Putamen (tissue), 1 donor: ENCODE measurements at regions not wholly inside any gene's neighbourhood (a gene's known extent, or its start where the extent isn't known, plus 50 kb on each side); places are given as distances from the start of the nearest gene placed in this dataset.

ENCODE experiments used
- DNase-seq: peaks from one replicate; pipeline ENCODE4 v3.0.0-alpha.2; 2016; ENCODE audit warnings: low spot score

DNA sequence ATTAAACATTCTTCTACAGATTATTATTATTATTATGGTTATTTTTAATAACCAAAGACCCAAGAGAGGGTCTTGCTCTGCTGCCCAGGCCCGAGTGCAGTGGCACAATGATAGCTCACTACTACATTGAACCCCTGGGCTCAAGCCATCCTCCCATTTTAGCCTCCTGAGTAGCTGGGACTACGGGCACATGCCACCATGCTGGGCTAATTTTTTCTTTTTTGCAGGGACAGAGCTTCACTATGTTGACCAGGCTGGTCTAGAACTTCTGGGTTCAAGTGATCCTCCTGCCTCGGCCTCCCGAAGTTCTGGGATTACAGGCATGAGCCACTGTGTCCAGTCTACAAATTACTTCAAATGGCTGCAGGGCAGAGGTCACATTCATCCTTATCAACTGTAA, 179.8 kb downstream of the KCNRG start:
- DNase-seq, result no peak

DNA sequence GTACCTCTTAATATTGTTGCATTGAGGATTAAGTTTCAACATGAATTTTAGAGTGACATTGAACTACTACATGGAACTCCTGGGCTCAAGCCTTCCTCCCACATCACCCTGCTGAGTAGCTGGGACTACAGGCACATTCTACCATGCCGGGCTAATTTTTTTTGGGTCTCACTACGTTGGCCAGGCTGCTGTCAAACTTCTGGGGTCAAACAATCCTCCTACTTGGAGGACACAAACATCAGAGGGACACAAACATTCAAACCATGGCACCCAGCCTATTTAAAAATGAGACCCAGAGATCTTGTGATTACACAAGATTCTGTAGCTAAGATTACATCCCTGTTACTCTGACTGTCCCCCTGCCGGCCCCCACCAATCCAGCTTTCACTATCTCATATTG, 180.9 kb downstream of the KCNRG start:
- DNase-seq, result no peak

DNA sequence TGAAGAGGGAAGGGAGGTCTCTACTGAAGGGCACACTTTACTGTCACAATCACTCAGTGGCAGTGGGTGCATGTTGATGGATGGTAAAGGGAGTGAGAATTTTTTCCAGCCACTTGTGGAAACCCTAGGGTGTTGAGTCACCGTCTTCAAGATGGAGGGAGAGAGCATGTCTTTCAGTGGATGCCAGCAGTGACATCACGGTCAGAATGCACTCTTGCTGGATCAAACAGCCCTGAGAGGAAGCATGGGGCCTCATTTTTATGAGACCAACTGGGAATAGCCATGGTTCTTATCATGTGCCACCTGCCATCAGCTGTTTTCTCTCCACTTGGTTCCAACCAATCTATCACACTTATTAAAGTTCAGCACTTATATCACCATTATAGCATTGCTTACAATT, 182.5 kb downstream of the KCNRG start:
- no peak for DNase-seq

DNA sequence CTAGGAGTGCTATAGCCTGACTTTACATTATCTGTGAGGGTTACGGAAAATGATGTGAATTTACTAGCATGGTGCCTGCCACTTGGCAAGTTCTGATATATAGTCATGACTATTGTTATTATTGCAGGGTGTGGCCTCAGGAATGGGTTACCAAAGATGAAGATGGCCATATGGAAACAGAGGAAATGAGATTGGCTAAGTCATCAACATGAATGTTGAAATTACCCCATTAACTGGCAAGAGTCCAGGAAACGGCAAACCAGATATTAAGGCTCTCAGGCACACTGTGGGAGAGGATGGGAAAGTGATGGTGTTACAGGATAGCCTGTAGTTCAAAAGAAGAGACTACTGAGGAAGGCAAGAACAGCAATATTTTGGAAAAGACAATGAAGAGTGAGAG, 183.3 kb downstream of the KCNRG start:
- DNase-seq, result no peak

DNA sequence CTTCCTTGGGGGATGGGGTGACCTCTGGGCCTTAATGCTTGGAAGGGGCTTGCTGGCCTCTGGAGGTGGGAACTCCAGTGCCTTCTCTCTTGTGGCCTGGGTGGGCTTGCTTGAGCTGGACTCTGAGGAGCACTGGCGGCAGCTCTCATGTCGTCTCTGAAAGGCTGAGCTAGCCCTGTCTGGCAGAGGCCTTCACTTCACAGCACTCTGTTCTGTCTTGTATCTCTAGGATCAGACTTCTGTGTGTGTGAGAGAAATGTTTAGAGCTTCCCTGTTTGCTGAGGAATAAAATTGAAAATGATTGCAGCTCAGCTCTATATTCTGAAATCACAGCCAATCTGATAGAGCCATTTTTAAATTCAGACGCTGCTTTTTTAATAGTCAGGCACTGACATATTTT, 185.3 kb downstream of the KCNRG start:
- DNase-seq, result no peak

DNA sequence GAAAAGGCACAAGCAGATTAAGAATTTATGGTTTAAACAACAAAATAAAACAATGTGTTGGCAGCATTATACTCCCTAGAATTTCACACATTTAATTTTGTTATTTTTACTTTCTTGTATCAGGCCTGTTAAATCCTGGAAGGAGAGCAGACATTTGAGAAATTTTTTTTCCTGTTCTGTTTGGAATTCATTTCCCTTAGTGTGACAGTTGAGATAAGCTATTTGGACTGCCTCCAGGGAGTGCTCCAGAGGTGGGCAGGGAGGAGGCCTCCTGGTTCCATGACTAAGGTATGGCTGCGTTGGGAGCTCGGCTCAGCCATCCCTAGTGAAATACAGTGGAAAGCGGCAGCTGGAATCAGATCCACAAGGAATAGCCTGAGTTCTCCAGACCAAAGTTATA, 185.7 kb downstream of the KCNRG start:
- no peak for DNase-seq

DNA sequence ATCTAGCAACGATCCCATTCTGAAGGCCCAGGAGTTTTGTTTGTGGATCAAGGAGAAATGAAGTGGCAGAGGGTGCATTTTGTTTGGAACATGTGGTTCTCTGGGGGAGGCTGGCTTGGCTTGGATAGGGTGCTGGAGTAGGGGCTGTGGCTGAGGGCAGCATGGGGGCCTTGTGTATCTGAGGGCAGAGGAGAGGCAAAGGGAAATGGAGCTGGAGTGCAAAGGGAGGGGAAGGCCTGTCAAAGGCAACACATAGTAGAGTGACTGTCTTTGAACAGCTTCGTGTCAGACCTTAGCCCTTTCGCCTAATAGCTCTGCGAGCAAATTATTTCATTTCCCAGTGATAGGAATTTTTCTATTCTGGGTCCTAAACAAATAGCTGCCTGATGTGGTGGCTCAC, 187.2 kb downstream of the KCNRG start:
- no peak for DNase-seq

DNA sequence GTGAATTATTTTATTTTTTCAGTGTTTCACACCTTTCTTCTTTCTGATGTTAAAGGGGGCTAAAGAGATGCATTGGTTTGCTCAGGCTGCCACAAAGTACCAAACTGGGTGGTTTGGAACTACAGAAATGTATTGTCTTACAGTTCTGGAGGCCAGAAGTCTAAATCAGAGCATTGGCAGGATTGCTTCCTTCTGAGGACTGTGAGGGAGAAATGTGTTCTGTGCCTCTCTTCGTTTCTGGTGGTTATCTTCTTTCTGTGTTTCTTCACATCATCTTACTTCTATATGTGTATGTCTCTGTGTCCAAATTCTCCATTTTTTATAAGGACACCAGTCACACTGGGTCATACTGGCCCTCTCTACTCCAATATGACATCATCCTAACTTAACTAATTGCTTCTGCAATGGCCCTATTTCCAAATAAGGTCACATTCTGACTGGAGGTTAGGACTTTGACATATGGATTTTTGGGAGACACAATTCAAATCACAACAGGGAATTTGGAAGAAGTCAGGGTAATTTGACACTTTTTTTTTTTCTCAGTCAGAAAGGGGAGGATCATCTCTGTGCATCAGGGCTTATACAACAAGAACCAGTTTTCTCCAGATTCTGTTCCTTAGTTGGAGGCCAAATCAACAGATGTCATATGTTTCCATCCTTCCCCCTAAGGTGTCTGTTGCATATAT, 188.2 kb downstream of the KCNRG start:
- no peak for DNase-seq

DNA sequence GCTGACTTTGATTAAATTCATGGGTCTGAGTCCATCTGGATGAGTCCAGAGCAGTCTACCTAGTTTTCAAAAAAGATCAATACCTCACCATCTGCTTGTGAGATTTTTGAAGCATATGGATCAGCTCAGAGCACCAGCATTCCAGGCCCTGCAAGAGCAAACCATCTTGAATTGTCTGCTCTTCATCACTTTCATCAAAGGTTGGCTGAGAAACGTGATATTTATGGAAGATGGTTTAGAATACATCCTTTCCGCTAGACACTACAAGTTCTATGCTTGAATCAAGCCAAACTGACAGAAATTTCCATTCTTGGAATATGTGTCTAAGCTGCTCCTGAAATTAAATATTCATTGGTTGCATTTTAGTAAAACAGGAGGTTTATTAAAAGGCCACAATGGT, 190.3 kb downstream of the KCNRG start:
- DNase-seq, result no peak

DNA sequence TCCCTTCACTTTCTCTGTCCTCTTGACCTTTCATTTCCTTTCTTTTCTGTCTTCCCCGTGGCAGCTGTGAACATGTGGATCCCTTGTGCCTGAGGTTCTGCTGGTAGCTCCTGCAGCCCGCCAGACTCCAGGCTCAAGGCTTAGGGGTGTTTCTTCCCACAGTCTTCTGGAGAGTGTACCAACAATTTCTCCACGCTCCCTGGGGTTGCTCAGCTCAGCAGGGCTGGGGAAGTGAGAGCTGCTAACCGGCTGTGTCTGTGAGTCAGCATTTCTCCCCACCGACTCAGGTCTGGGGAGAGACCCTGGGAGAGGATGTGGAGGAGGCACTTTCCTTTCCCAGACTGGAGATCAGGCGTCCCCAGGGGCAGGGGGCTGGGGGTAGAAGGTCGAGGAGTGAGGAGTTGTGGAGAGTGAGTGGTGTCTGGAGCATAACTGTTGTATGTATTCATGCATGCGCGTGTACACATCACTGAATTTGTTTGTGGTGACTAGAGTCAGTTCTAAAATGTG, 193.6 kb downstream of the KCNRG start:
- DNase-seq, result no peak

DNA sequence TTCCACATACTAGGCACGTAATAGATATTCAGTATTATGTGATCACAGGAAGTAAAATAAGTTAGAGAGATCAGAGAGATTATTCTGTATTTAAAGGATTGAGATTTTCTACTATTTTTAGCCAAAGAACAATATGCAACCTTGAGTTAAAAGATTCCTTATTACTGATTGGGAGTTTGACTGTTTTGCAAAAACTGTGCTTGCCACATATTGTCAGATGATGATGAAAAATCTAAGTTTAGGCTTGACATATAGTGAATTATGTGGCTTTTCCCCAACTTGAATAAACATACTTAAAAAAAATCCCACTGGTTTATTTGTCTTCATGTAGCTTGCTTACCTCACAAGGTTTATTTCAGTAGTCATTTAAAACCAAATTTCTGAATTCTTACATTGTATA, 194.4 kb downstream of the KCNRG start:
- no peak for DNase-seq

DNA sequence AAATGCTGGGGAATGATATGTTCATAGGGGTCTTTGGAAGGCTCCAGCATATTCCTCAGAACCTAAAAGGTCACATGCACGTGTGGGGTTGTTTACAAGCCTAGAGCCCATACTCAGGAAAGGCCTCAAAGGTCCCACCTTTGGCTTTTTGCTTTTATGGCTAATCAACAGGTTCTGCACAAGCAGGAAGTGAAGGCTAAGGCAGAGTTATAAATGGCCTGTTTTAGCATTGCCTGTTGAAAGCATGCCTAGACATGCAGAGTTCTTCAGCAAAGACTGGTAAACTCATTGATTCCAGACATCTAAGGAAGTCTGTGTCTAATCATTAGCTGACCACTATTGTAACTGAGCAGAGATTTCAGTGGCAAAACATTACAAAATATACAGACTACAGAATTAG, 198.3 kb downstream of the KCNRG start:
- DNase-seq, result no peak

DNA sequence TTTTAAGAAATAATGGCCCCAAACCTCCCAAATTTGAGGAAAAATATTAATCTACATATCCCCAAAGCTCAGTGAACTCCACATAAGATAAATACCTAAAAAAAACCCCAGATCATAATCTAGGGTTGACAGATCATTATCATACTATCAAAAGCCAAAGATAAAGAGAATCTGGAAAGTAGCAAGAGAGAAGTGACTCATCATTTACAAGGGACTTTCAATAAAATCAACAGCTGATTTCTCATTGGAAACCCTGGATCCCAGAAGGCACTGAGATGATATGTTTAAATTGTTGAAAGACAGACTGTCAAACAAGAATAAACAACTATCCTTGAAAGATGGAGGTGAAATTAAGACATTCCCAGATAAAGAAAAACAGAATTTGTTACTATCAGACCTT, 199.3 kb downstream of the KCNRG start:
- DNase-seq, result no peak

DNA sequence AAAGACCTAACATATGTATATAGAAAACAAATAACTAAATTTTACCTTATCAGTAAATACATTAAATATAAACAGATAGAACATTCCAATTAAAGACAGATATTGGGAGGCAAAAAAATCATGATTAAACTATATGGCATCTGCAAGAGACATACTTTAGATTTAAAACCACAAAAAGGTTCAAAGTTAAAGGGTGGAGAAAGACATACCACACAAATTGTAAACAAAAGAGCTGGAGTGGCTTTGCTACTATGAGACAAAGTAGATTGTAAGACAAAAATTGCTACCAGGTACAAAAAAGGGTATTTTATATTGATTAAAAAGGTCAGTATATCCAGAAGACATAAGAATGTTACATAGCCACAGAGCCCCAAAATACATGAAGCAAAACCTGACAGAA, 200.2 kb downstream of the KCNRG start:
- DNase-seq, result no peak

DNA sequence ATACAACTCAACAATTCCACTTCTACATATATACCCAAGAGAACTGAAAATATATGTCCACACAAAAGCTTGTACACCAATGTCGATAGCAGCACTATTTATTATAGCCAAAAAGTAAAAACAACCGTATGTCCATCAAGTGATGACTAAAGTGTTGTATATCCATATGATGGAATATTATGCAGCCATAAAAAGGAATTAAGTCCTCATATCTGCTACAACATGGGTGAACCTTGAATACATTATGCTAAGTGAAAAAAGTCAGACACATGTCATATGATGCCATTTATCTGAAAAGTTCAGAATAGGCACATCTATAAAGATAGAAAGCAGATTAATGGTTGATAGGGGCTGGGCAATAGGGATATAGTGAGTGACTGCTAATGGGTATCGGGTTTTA, 204.5 kb downstream of the KCNRG start:
- no peak for DNase-seq

DNA sequence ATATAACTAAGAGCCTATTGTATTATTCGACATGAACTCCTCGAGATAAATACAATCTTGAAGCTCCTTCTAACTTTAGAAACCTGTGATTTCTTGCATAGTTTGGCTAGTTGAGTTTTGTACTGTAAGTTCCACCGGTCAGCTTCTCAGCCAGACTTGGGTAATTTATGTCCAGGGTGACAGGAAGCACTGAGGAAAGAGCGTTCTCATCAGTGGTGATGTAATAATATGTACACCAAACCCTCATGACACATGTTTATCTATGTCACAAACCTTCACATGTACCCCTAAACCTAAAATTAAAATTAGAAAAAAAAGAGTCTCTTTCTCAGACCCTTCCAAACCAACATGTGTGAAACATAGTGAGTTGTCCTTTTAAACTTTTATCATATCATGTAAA, 205.7 kb downstream of the KCNRG start:
- DNase-seq, result no peak

DNA sequence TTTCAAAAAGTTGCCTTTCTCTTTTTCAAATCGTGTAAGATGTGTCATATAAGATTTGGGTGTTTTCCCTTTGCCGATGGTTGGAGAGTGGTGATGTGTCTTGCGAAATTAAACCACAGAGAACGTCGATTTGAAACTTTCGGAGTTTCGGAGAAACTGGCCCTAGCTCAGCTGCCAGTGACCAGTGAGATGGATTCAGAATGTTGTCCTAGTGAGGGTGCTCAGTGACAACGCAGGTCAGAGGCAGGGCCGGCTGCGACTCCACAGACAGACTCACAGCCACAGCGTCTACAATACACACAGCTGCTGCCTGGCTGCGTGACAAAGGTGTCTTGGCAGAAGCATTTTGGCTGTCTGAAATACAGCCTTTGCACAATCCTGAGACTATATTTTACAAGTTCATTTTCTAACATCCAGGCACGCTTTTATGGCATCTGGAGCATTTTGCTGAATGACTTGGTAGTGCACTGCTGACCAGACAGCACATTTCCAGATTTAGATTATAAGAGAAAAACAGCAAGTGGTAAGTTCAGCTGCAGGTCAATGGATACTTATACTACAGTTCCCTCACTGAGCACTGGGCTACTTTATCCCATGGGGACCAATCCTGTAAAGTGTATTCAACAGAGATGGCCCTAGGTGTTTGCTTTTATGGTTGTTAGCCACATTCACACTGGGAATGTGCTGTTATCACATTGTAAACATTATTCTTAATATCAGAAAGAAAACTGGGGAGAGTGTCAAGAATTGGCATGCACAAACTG, 207.5 kb downstream of the KCNRG start:
- DNase-seq, result no peak

DNA sequence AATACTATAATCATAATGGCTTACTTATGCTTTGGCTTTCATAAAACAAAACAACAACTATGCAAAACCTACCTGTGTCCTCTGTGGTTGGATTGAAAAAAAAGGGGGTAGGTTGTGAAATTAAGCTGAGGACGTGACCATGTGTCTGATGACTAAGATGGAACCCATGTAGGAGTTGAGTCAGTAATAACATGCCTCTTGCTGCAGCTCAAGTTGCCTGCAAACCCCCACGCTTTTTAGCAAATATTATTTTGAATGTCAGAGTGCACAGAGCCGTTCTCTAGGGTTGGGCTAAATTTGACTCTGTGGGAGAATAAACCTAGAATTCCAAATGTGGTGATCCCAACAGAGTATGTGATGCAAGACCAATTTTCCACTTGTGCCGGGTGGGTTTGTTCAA, 209.3 kb downstream of the KCNRG start:
- DNase-seq, result peak; percentile 64

DNA sequence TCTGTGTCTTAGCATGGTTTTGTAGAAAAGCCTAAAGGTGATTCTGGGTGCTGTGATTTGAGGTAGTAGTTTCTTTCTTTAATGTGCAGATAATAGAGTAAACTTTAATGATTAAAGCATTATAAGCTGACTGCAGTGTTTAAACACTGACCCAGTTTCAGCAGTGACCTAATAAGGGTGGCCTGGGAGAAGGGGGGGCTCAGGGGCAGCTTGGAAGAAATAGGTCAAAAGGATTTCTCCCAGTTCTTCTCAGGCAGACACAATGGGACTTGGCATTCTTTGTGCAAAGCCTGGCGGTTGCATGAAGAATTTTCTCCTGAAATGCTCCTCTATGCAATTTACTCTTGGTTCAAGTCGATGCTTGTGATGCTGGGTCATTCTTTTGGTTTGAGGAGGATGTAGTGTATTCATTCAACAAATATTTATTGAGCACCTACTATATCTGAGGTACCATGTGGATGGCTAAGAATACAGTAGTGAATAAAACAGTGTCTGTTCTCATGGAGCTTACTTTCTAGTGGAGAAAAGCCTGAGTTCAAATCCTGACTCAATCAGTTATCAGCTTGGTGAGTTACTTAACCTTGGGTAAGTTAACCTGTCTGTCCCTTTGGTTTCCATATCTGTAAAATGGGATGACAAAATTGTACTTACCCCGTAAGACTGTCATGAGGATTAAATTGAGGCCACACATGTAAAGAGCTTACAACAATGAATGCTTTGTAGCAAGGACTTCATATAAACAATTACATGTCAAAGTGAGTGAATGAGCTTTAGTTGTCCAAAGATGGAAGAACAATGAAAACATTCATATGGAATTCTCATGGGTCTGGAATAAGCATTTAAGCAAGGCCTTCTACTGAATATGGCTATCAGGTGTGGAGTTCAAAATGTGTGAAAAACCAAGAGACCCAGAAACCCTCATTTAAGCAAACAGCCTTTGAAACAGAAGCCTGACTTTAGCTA, 210.2 kb downstream of the KCNRG start:
- DNase-seq, result no peak

DNA sequence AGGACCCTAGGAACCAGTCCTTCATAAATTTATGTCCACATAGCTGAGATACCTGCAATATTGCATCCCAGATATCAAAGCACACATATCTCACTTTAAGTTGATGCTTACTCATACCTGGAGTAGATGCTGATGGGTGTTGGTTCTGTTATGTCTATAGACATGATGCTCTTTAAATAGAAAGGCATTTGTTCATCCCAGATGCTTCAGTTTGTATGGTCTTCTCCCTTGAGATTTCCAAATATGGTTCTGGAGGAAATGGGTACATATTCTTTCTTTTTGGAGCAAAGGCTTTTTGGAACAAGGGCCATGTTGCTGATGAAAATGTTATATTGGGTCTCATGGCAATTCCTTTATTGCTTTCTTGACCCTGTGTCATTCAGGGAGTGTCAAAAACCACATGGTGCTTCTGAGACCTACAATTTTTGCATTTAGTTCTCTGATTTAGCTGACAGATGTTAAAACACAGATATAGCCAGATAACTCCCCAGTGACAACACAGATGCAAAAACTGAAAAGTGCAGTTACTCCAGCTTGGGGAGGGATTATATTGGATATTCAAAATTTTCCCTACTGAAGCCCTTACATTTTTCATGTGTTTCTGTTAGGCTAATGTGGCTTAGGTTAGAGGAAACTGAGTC, 211.4 kb downstream of the KCNRG start:
- no peak for DNase-seq

DNA sequence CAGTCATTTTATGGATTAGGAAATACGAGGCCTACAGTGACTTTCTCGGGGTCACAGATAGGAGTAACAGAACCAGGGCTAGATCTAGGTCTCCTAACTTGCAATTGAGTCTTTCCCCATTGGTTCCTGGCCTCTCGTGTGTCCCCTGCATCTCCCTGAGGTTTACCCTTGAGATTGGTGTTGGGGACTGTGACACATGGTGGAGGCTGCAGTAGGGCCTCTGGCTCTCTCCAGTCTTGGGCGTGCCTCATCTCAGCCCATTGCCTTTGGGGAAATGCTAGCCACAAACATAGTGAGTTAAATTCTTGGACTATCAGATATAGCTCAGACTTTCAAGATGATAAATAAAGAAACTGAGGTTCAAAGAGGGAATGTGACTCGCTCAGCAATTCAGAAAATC, 212.1 kb downstream of the KCNRG start:
- DNase-seq, result no peak

DNA sequence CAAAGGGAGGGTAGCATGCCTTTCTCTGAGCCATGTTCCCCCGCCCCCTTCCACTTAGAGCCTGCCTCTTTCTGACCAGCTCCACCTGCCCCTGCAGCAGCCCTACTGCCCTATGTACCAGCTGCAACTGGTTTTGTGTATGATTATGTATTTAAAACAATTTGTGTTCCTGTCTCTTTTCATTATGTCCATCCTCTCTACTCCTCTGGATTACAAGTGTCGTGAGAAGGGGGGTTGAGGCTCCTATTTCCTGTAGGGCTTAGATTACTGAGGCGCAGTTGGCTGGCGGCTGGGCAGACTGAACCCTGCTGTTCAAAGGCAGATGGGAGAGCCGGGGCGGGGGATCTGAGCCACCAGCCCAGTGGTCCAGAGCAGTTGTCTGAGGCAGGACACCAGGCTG, 213.3 kb downstream of the KCNRG start:
- no peak for DNase-seq
